K562 (cell line): ENCODE measurements at regions not wholly inside any gene's neighbourhood (a gene's known extent, or its start where the extent isn't known, plus 50 kb on each side); places are given as distances from the start of the nearest gene placed in this dataset.

Experiments used
- CEBPZ ChIP-seq: fragments of 150-350 bp; IDR thresholded peaks from 2 replicates; pipeline ENCODE4 v1.6.1; 2014; ENCODE audit warnings: low read depth, mild to moderate bottlenecking, low read length, borderline replicate concordance
- EZH2 ChIP-seq: IDR thresholded peaks from 2 replicates; pipeline ENCODE4 v1.6.1; 2012; ENCODE audit warnings: low read depth, mild to moderate bottlenecking, inconsistent platforms, low read length, borderline replicate concordance
- FOXM1 ChIP-seq, 2 experiments: fragments of 450-650 bp in 1 of 2; sonication (generic) in 1 of 2; formaldehyde crosslinking in 1 of 2; IDR thresholded peaks; 2 replicates each; pipeline versions ENCODE4 v1.6.1 to v1.9.0; 2017 to 2022; ENCODE audit warnings: low read depth in 2 of 2, mild to moderate bottlenecking in 2 of 2, missing genetic modification reagents in 1 of 2, moderate library complexity in 1 of 2
- GTF2F1 ChIP-seq: IDR thresholded peaks from 2 replicates; pipeline ENCODE4 v1.6.1; 2011; ENCODE audit warnings: low read depth, low read length, improper control_type of control experiment
- HIVEP1 ChIP-seq: fragments of 250-450 bp; sonication (Bioruptor Pico); IDR thresholded peaks from 2 replicates; pipeline ENCODE4 v1.4.0; 2020; ENCODE audit warnings: mild to moderate bottlenecking
- MAX ChIP-seq: sonication (generic); formaldehyde crosslinking; IDR thresholded peaks from 2 replicates; pipeline ENCODE4 v1.9.0; 2022; ENCODE audit warnings: mild to moderate bottlenecking, missing genetic modification reagents
- MGA ChIP-seq: fragments of 450-650 bp; IDR thresholded peaks from 2 replicates; pipeline ENCODE4 v1.6.1; 2016; ENCODE audit warnings: mild to moderate bottlenecking, moderate library complexity
- NCOA2 ChIP-seq, 2 experiments: fragments of 450-650 bp; IDR thresholded peaks; 2 replicates each; pipeline ENCODE4 v1.6.1; 2018; ENCODE audit warnings: mild to moderate bottlenecking in 2 of 2, moderate library complexity in 1 of 2; ENCODE audit not compliant: partially characterized antibody in 2 of 2
- PKNOX1 ChIP-seq: fragments of 450-650 bp; IDR thresholded peaks from 2 replicates; pipeline ENCODE4 v1.6.1; 2016
- POU5F1 ChIP-seq: fragments of 150-350 bp; IDR thresholded peaks from 2 replicates; pipeline ENCODE4 v1.6.1; 2014; ENCODE audit warnings: borderline replicate concordance, low read length, low read depth, mild to moderate bottlenecking; ENCODE audit not compliant: partially characterized antibody
- RBFOX2 ChIP-seq: fragments of 200-400 bp; formaldehyde crosslinking; IDR thresholded peaks from 2 replicates; pipeline ENCODE4 v1.6.1; 2017; ENCODE audit warnings: low read depth, mild to moderate bottlenecking, low read length, moderate library complexity
- TF ChIP-seq, protein P1 (sequence below), 3 experiments: IDR thresholded peaks in 2 of 3; conservative IDR thresholded peaks in 1 of 3; 2 replicates each; pipeline ENCODE4 v1.5.1; 2011 to 2012; ENCODE audit warnings: low read length in 3 of 3, mild to moderate bottlenecking in 3 of 3, control low read depth in 2 of 3, improper control_type of control experiment in 1 of 3, inconsistent platforms in 1 of 3, low read depth in 1 of 3, mixed read lengths in 1 of 3, moderate library complexity in 1 of 3; ENCODE audit not compliant: insufficient read depth in 2 of 3
- TF ChIP-seq, protein P2 (sequence below): sonication (generic); formaldehyde crosslinking; IDR thresholded peaks from 2 replicates; pipeline ENCODE4 v1.8.0; 2022; ENCODE audit warnings: missing genetic modification reagents, mild to moderate bottlenecking, moderate library complexity, borderline replicate concordance

- no peak for TF ChIP-seq MGA
- no peak for TF ChIP-seq NCOA2 (IDR thresholded peaks at IDR 0.05; ENCODE audit: partially characterized antibody in 2 of 2)
- no peak for TF ChIP-seq FOXM1 (IDR thresholded peaks at IDR 0.05; ENCODE audit: low read depth)
- TF ChIP-seq FOXM1 (CRISPR knock-in tag; IDR thresholded peaks at IDR 0.05; ENCODE audit: low read depth), result no peak
- TF ChIP-seq HIVEP1 (CRISPR knock-in tag), result no peak
- no peak for TF ChIP-seq POU5F1
- TF ChIP-seq, protein P1, sequence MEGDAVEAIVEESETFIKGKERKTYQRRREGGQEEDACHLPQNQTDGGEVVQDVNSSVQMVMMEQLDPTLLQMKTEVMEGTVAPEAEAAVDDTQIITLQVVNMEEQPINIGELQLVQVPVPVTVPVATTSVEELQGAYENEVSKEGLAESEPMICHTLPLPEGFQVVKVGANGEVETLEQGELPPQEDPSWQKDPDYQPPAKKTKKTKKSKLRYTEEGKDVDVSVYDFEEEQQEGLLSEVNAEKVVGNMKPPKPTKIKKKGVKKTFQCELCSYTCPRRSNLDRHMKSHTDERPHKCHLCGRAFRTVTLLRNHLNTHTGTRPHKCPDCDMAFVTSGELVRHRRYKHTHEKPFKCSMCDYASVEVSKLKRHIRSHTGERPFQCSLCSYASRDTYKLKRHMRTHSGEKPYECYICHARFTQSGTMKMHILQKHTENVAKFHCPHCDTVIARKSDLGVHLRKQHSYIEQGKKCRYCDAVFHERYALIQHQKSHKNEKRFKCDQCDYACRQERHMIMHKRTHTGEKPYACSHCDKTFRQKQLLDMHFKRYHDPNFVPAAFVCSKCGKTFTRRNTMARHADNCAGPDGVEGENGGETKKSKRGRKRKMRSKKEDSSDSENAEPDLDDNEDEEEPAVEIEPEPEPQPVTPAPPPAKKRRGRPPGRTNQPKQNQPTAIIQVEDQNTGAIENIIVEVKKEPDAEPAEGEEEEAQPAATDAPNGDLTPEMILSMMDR (IDR thresholded peaks at IDR 0.05 in 2 of 3, conservative IDR thresholded peaks at IDR 0.05 in 1 of 3; ENCODE audit: insufficient read depth in 2 of 3, low read depth in 1 of 3, low read length in 3 of 3), result no peak
- no peak for TF ChIP-seq PKNOX1
- TF ChIP-seq MAX (CRISPR knock-in tag), result no peak
- TF ChIP-seq GTF2F1, result no peak
- no peak for TF ChIP-seq CEBPZ
- no peak for TF ChIP-seq EZH2
- TF ChIP-seq, protein P2, sequence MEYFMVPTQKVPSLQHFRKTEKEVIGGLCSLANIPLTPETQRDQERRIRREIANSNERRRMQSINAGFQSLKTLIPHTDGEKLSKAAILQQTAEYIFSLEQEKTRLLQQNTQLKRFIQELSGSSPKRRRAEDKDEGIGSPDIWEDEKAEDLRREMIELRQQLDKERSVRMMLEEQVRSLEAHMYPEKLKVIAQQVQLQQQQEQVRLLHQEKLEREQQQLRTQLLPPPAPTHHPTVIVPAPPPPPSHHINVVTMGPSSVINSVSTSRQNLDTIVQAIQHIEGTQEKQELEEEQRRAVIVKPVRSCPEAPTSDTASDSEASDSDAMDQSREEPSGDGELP (CRISPR knock-in tag), result no peak
- TF ChIP-seq RBFOX2, result no peak
Measured at GRCh38 chr1:90122654-90123340, 127.9 kb downstream of the ZNF326 start.
